HCT116 (cell line): ENCODE measurements at regions not wholly inside any gene's neighbourhood (a gene's known extent, or its start where the extent isn't known, plus 50 kb on each side); places are given as distances from the start of the nearest gene placed in this dataset.

Experiments used
- ATAC-seq: fragments of 200-7000 bp; cut with Tn5 transposase; 2 replicates; pipeline ENCODE4 v1.9.1; 2020; ENCODE audit warnings: mild to moderate bottlenecking, moderate library complexity
- BruUV-seq: library from RNA; stranded (reverse); fragments of 400-500 nt; replicated peaks from 2 replicates; lab custom pipeline; 2021; lab: Mats Ljungman, UMichigan
- CTCF ChIA-PET: fragments of 300-600 bp; sonication (Branson Sonifier 250); formaldehyde crosslinking; loops from one replicate; lab custom pipeline; 2021; ENCODE audit warnings: antibody characterized with exemption; lab: Charles Lee
- POLR2A ChIA-PET: fragments of 300-600, 350-600 bp; sonication (Branson Sonifier 250); formaldehyde crosslinking; loops from one replicate; lab custom pipeline; 2021; ENCODE audit warnings: antibody characterized with exemption; lab: Charles Lee
- RAD21 ChIA-PET, 2 experiments: fragments of 300-600 bp; sonication (Branson Sonifier 250); formaldehyde crosslinking; loops; one replicate each; lab custom pipeline; 2023; ENCODE audit warnings: low total read pairs in 2 of 2; ENCODE audit not compliant: uncharacterized antibody in 2 of 2, unreplicated experiment in 2 of 2, low non-redundant PET in 1 of 2; lab: Charles Lee
- DNase-seq: peaks from one replicate; pipeline ENCODE4 v3.0.0-alpha.2; 2010; ENCODE audit warnings: low read depth, low spot score
- H2AFZ ChIP-seq: fragments of 200-600 bp; shearing (Covaris generic), sonication (generic); 2 replicates; pipeline ENCODE4 v1.6.1; 2017; ENCODE audit warnings: low read depth, mixed run types, mixed read lengths, antibody characterized with exemption, low read length; ENCODE audit not compliant: poor library complexity, severe bottlenecking
- H3K27ac ChIP-seq: 2 replicates; pipeline ENCODE4 v1.5.1; 2012; ENCODE audit warnings: low read depth, low read length
- H3K27me3 ChIP-seq: fragments of 200-600 bp; sonication (generic); 2 replicates; pipeline ENCODE4 v1.6.1; 2016; ENCODE audit warnings: mixed run types, low read length, mixed read lengths; ENCODE audit not compliant: insufficient read depth
- H3K36me3 ChIP-seq, 2 experiments: fragments of 200-500 bp in 1 of 2; fragments of 200-600 bp in 1 of 2; sonication (Bioruptor generic) in 1 of 2; sonication (generic) in 1 of 2; 2 replicates each; pipeline versions ENCODE4 v1.5.1 to v1.6.1; 2014 to 2016; ENCODE audit warnings: low read length in 2 of 2, inconsistent platforms in 1 of 2, mixed read lengths in 1 of 2, mixed run types in 1 of 2; ENCODE audit not compliant: insufficient read depth in 2 of 2, control insufficient read depth in 1 of 2
- H3K4me1 ChIP-seq, 2 experiments: fragments of 200-600 bp in 1 of 2; sonication (generic) in 1 of 2; 2 replicates each; pipeline versions ENCODE4 v1.5.1 to v1.6.1; 2012 to 2017; ENCODE audit warnings: low read length in 2 of 2, inconsistent platforms in 1 of 2, mild to moderate bottlenecking in 1 of 2, mixed read lengths in 1 of 2, mixed run types in 1 of 2, moderate library complexity in 1 of 2; ENCODE audit not compliant: insufficient read depth in 2 of 2, control insufficient read depth in 1 of 2
- H3K4me2 ChIP-seq: fragments of 200-600 bp; sonication (generic); 2 replicates; pipeline ENCODE4 v1.6.1; 2017; ENCODE audit warnings: mixed run types, low read length, mixed read lengths
- H3K4me3 ChIP-seq, 2 experiments: fragments of 200-600 bp in 1 of 2; sonication (generic) in 1 of 2; replicated peaks in 1 of 2; 2 replicates each; pipeline ENCODE4 v1.5.1; 2011 to 2016; ENCODE audit warnings: low read length in 2 of 2, control low read depth in 1 of 2, low read depth in 1 of 2, mild to moderate bottlenecking in 1 of 2, mixed read lengths in 1 of 2, mixed run types in 1 of 2
- H3K79me2 ChIP-seq: fragments of 200-600 bp; sonication (generic); 2 replicates; pipeline ENCODE4 v1.6.1; 2017; ENCODE audit warnings: mild to moderate bottlenecking, mixed run types, low read length, moderate library complexity, mixed read lengths; ENCODE audit not compliant: insufficient read depth
- H3K9ac ChIP-seq: fragments of 200-600 bp; sonication (generic); 2 replicates; pipeline ENCODE4 v1.6.1; 2016; ENCODE audit warnings: low read length, mixed read lengths
- H3K9me2 ChIP-seq: fragments of 200-600 bp; sonication (generic), shearing (Covaris generic); 2 replicates; pipeline ENCODE4 v1.6.1; 2017; ENCODE audit warnings: mixed run types, mild to moderate bottlenecking, moderate library complexity; ENCODE audit not compliant: insufficient read depth
- H3K9me3 ChIP-seq, 2 experiments: fragments of 200-500 bp in 1 of 2; fragments of 200-600 bp in 1 of 2; sonication (Bioruptor generic) in 1 of 2; sonication (generic) in 1 of 2; 2 replicates each; pipeline ENCODE4 v1.6.1; 2014 to 2017; ENCODE audit warnings: low read length in 2 of 2, mixed read lengths in 2 of 2, inconsistent platforms in 1 of 2, low read depth in 1 of 2, mild to moderate bottlenecking in 1 of 2, mixed run types in 1 of 2, moderate library complexity in 1 of 2; ENCODE audit not compliant: control insufficient read depth in 1 of 2, insufficient read depth in 1 of 2
- H4K20me1 ChIP-seq: fragments of 200-600 bp; sonication (generic), shearing (Covaris generic); 2 replicates; pipeline ENCODE4 v1.6.1; 2017; ENCODE audit warnings: mixed run types, mild to moderate bottlenecking, moderate library complexity; ENCODE audit not compliant: insufficient read depth
- CBX3 ChIP-seq: IDR thresholded peaks from 2 replicates; pipeline ENCODE4 v1.6.1; 2012; ENCODE audit warnings: low read depth
- CEBPB ChIP-seq: IDR thresholded peaks from 2 replicates; pipeline ENCODE4 v1.6.1; 2012; ENCODE audit warnings: low read depth
- ELF1 ChIP-seq: IDR thresholded peaks from 2 replicates; pipeline ENCODE4 v1.6.1; 2012; ENCODE audit warnings: low read depth, borderline replicate concordance
- EZH2 ChIP-seq: fragments of 200-600 bp; sonication (generic); IDR thresholded peaks from 2 replicates; pipeline ENCODE4 v1.6.1; 2017; ENCODE audit warnings: antibody characterized with exemption, mixed run types
- JUND ChIP-seq: IDR thresholded peaks from 2 replicates; pipeline ENCODE4 v1.6.1; 2012
- POLR2A ChIP-seq: IDR thresholded peaks from 2 replicates; pipeline ENCODE4 v1.7.0; 2011; ENCODE audit warnings: borderline replicate concordance; ENCODE audit not compliant: insufficient read depth, insufficient read length; ENCODE audit errors: extremely low read depth
- POLR2AphosphoS5 ChIP-seq: IDR thresholded peaks from 2 replicates; pipeline ENCODE4 v1.6.1; 2011; ENCODE audit warnings: mild to moderate bottlenecking, low read depth, low read length, moderate library complexity
- RAD21 ChIP-seq: IDR thresholded peaks from 2 replicates; pipeline ENCODE4 v1.6.1; 2012; ENCODE audit warnings: low read depth, mild to moderate bottlenecking
- SP1 ChIP-seq: IDR thresholded peaks from 2 replicates; pipeline ENCODE4 v1.6.1; 2012; ENCODE audit warnings: low read depth
- ZFX ChIP-seq: fragments of 450-650 bp; IDR thresholded peaks from 2 replicates; pipeline ENCODE4 v1.6.1; 2017
- intact Hi-C: fragments of 100-400 bp; cut with micrococcal nuclease; formaldehyde crosslinking; loops from 2 replicates; pipeline ENCODE4 v1.10.0; 2022
- TF ChIP-seq, protein P1 (sequence below): IDR thresholded peaks from 2 replicates; pipeline ENCODE4 v1.6.1; 2012; ENCODE audit warnings: low read depth
- TF ChIP-seq, protein P2 (sequence below): IDR thresholded peaks from 2 replicates; pipeline ENCODE4 v1.6.1; 2011; ENCODE audit warnings: mild to moderate bottlenecking, low read length, moderate library complexity; ENCODE audit not compliant: insufficient replicate concordance; ENCODE audit errors: extremely low read depth
- TF ChIP-seq, protein P3 (sequence below): IDR thresholded peaks from 2 replicates; pipeline ENCODE4 v1.6.1; 2012
- TF ChIP-seq, protein P4 (sequence below): IDR thresholded peaks from 2 replicates; pipeline ENCODE4 v1.6.1; 2012
- TF ChIP-seq, protein P5 (sequence below), 3 experiments: fragments of 200-600 bp in 1 of 3; sonication (generic) in 1 of 3; IDR thresholded peaks in 2 of 3; conservative IDR thresholded peaks in 1 of 3; 2 replicates each; pipeline ENCODE4 v1.5.1; 2012 to 2017; ENCODE audit warnings: low read depth in 2 of 3, low read length in 2 of 3, antibody characterized with exemption in 1 of 3, borderline replicate concordance in 1 of 3, control low read depth in 1 of 3, mild to moderate bottlenecking in 1 of 3, mixed read lengths in 1 of 3, mixed run types in 1 of 3, moderate library complexity in 1 of 3; ENCODE audit not compliant: insufficient read depth in 1 of 3

DNA sequence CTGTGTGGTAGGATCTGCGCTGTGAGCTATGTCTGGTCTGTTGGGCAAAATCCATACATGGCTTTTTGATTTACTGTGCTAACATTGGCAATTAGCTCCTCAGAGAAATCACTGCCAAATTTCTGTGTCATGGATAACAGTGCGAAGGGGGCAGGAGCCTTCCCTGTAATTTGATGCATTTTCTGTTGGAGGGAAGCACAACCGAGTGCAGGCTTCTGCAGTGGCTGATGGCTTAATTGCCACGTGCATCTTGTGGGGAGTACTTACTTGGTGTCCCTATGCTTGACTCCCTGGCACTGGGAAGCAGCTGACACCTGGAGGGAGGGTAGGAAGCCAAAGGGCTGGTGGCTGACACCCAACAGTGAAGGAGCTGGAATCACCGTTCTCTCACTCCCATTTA, 99.3 kb upstream of the PROKR2 start:
- no peaks in the 10 kb centered on the region for H3K9me3 ChIP-seq
- H3K4me3 ChIP-seq: no peak overlapping the region
- H3K9me2 ChIP-seq: no peaks in the 10 kb centered on the region
- no peak overlapping the region for H3K27ac ChIP-seq
- no peak overlapping the region for H3K9ac ChIP-seq
- no peak for DNase-seq
- no peaks in the 10 kb centered on the region for H3K79me2 ChIP-seq
- H3K4me2 ChIP-seq: no peak overlapping the region
- no peaks in the 10 kb centered on the region for H3K27me3 ChIP-seq
- CTCF ChIA-PET: interaction anchor here (1.1 kb wide), 1 partner anchor 13 kb away, joined by 3 read pairs; no protein-coding TSS in a partner anchor
- H2AFZ ChIP-seq: no peak overlapping the region
- BruUV-seq: no TSS peak
- intact Hi-C loops: no loop called here
- H4K20me1 ChIP-seq: no peaks in the 10 kb centered on the region
- POLR2A ChIA-PET: no interaction called here
- no peak for ATAC-seq
- RAD21 ChIA-PET: no interaction called here
- TF ChIP-seq ZFX (no peak), CBX3 (no peak), EZH2 (no peak), CEBPB (no peak), ELF1 (no peak), SP1 (no peak), POLR2AphosphoS5 (no peak), RAD21 (no peak), POLR2A (no peak), JUND (no peak)
- TF ChIP-seq, protein P1, sequence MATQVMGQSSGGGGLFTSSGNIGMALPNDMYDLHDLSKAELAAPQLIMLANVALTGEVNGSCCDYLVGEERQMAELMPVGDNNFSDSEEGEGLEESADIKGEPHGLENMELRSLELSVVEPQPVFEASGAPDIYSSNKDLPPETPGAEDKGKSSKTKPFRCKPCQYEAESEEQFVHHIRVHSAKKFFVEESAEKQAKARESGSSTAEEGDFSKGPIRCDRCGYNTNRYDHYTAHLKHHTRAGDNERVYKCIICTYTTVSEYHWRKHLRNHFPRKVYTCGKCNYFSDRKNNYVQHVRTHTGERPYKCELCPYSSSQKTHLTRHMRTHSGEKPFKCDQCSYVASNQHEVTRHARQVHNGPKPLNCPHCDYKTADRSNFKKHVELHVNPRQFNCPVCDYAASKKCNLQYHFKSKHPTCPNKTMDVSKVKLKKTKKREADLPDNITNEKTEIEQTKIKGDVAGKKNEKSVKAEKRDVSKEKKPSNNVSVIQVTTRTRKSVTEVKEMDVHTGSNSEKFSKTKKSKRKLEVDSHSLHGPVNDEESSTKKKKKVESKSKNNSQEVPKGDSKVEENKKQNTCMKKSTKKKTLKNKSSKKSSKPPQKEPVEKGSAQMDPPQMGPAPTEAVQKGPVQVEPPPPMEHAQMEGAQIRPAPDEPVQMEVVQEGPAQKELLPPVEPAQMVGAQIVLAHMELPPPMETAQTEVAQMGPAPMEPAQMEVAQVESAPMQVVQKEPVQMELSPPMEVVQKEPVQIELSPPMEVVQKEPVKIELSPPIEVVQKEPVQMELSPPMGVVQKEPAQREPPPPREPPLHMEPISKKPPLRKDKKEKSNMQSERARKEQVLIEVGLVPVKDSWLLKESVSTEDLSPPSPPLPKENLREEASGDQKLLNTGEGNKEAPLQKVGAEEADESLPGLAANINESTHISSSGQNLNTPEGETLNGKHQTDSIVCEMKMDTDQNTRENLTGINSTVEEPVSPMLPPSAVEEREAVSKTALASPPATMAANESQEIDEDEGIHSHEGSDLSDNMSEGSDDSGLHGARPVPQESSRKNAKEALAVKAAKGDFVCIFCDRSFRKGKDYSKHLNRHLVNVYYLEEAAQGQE: no peak
- TF ChIP-seq, protein P2, sequence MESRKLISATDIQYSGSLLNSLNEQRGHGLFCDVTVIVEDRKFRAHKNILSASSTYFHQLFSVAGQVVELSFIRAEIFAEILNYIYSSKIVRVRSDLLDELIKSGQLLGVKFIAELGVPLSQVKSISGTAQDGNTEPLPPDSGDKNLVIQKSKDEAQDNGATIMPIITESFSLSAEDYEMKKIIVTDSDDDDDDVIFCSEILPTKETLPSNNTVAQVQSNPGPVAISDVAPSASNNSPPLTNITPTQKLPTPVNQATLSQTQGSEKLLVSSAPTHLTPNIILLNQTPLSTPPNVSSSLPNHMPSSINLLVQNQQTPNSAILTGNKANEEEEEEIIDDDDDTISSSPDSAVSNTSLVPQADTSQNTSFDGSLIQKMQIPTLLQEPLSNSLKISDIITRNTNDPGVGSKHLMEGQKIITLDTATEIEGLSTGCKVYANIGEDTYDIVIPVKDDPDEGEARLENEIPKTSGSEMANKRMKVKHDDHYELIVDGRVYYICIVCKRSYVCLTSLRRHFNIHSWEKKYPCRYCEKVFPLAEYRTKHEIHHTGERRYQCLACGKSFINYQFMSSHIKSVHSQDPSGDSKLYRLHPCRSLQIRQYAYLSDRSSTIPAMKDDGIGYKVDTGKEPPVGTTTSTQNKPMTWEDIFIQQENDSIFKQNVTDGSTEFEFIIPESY: no peak
- TF ChIP-seq, protein P3, sequence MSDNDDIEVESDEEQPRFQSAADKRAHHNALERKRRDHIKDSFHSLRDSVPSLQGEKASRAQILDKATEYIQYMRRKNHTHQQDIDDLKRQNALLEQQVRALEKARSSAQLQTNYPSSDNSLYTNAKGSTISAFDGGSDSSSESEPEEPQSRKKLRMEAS: no peak
- TF ChIP-seq, protein P4, sequence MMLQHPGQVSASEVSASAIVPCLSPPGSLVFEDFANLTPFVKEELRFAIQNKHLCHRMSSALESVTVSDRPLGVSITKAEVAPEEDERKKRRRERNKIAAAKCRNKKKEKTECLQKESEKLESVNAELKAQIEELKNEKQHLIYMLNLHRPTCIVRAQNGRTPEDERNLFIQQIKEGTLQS: no peak
- TF ChIP-seq, protein P5, sequence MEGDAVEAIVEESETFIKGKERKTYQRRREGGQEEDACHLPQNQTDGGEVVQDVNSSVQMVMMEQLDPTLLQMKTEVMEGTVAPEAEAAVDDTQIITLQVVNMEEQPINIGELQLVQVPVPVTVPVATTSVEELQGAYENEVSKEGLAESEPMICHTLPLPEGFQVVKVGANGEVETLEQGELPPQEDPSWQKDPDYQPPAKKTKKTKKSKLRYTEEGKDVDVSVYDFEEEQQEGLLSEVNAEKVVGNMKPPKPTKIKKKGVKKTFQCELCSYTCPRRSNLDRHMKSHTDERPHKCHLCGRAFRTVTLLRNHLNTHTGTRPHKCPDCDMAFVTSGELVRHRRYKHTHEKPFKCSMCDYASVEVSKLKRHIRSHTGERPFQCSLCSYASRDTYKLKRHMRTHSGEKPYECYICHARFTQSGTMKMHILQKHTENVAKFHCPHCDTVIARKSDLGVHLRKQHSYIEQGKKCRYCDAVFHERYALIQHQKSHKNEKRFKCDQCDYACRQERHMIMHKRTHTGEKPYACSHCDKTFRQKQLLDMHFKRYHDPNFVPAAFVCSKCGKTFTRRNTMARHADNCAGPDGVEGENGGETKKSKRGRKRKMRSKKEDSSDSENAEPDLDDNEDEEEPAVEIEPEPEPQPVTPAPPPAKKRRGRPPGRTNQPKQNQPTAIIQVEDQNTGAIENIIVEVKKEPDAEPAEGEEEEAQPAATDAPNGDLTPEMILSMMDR (IDR thresholded peaks at IDR 0.05 in 2 of 3, conservative IDR thresholded peaks at IDR 0.05 in 1 of 3; ENCODE audit: borderline replicate concordance in 1 of 3, insufficient read depth in 1 of 3, low read depth in 2 of 3, low read length in 2 of 3): no peak
- no peaks in the 10 kb centered on the region for H3K36me3 ChIP-seq
- no peaks in the 10 kb centered on the region for H3K4me1 ChIP-seq
